ENCODE measurements at regions not wholly inside any gene's neighbourhood (a gene's known extent, or its start where the extent isn't known, plus 50 kb on each side); places are given as distances from the start of the nearest gene placed in this dataset.

DNA sequence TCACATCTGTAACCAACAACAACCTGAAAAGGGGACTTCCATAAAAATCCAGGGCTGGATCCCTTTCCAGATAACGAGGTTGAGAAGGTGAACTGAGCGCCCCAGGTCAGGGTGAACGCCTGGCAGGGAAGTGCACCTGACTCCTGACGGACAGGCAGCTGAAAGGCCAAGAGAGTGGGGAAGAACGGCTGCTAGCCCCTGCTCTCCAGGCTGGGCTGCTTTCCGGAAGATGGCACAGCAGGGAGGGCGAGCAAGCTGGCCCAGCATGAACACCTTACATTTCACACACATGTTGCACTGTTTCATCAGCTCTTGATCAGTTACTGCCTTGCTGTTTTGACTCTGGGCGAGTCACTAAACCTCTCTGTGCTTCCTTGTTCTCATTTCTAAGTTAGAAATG lies 127.2 kb upstream of the IQSEC1 start:
- intact Hi-C loops (cut with DNase I; ENCODE audit: low total_unique reads), result no loop called here
- no peak for DNase-seq (ENCODE audit: low spot score in 2 of 2)
- no peak for TF ChIP-seq POLR2A (IDR thresholded peaks at IDR 0.05)
- TF ChIP-seq, protein P1, sequence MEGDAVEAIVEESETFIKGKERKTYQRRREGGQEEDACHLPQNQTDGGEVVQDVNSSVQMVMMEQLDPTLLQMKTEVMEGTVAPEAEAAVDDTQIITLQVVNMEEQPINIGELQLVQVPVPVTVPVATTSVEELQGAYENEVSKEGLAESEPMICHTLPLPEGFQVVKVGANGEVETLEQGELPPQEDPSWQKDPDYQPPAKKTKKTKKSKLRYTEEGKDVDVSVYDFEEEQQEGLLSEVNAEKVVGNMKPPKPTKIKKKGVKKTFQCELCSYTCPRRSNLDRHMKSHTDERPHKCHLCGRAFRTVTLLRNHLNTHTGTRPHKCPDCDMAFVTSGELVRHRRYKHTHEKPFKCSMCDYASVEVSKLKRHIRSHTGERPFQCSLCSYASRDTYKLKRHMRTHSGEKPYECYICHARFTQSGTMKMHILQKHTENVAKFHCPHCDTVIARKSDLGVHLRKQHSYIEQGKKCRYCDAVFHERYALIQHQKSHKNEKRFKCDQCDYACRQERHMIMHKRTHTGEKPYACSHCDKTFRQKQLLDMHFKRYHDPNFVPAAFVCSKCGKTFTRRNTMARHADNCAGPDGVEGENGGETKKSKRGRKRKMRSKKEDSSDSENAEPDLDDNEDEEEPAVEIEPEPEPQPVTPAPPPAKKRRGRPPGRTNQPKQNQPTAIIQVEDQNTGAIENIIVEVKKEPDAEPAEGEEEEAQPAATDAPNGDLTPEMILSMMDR (IDR thresholded peaks at IDR 0.05), result no peak
- WGBS, 2 donors, result 64 to 68% methylated on average over 8 of the region's 8 CpGs
- H3K4me3 ChIP-seq (ENCODE audit: low read depth, poor library complexity, severe bottlenecking), result no peak overlapping the region

DNA sequence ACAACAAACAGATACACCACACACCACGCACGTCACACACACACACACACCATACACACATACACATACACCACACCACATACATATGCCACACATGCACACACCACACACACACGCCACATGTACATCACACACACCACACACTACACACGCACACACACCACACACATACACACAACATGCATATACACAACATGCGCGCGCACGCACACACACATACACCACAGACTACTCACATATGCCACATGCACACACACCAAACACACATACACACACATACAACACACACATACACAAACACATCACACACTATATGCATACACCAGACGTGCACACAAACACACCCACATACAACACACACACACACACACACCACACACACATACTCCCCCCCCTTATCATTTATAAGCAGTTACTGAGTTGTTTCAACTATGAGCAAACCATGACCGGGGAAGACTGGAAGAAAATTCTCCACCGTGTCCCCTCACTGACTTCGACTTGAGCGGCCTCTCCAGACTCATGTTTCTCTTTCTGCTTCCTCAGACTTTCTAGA lies 126.7 kb upstream of the IQSEC1 start:
- WGBS, 2 donors, result 83 to 85% methylated on average over 13 of the region's 13 CpGs
- TF ChIP-seq, protein P1 (IDR thresholded peaks at IDR 0.05), result no peak
- TF ChIP-seq POLR2A (IDR thresholded peaks at IDR 0.05), result no peak
- H3K4me3 ChIP-seq (ENCODE audit: low read depth, poor library complexity, severe bottlenecking), result no peak overlapping the region
- no peak for DNase-seq (ENCODE audit: low spot score in 2 of 2)
- intact Hi-C loops (cut with DNase I; ENCODE audit: low total_unique reads), result no loop called here

- 76 to 80% methylated on average over 24 to 25 of the region's 25 CpGs for WGBS, 2 donors
- no peak for TF ChIP-seq POLR2A (IDR thresholded peaks at IDR 0.05)
- TF ChIP-seq, protein P1 (IDR thresholded peaks at IDR 0.05), result no peak
- H3K4me3 ChIP-seq (ENCODE audit: low read depth, poor library complexity, severe bottlenecking), result no peak overlapping the region
- DNase-seq (ENCODE audit: low spot score in 2 of 2), result no peak
- intact Hi-C loops (cut with DNase I; ENCODE audit: low total_unique reads), result no loop called here
These were observed 126.0 kb upstream of the IQSEC1 start for GRCh38 chr3:13199006-13199776.

- no peak for TF ChIP-seq POLR2A (IDR thresholded peaks at IDR 0.05)
- TF ChIP-seq, protein P1 (IDR thresholded peaks at IDR 0.05), result no peak
- WGBS, 2 donors, result 72 to 83% methylated on average over 11 of the region's 11 CpGs
- no peak for DNase-seq (ENCODE audit: low spot score in 2 of 2)
- intact Hi-C loops (cut with DNase I; ENCODE audit: low total_unique reads), result no loop called here
- H3K4me3 ChIP-seq (ENCODE audit: low read depth, poor library complexity, severe bottlenecking), result no peak overlapping the region
These were observed 125.1 kb upstream of the IQSEC1 start for GRCh38 chr3:13198264-13198879.

DNA sequence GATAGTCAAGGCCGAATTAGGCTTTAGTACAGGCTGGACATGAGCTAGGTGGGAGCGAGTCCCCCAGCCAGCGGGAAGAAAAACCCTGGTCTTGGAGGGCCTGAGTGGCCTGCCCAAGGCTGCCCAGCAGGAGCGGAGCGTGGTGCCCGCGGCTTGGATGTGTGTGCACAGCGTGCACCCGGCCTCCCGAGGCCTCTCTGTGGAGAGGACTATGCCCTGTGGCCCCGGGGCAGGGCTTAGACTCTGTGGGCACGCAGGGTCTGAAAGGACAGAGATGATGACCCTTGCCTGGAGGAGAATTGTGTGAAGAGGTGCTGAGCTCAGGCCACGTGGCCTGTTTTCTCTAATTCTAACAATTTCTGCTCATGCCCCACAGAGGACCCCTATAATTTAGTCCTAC lies 124.6 kb upstream of the IQSEC1 start:
- intact Hi-C loops (cut with DNase I; ENCODE audit: low total_unique reads), result no loop called here
- no peak for DNase-seq (ENCODE audit: low spot score in 2 of 2)
- TF ChIP-seq POLR2A (IDR thresholded peaks at IDR 0.05), result no peak
- TF ChIP-seq, protein P1 (IDR thresholded peaks at IDR 0.05), result no peak
- 90 to 94% methylated on average over 13 of the region's 13 CpGs for WGBS, 2 donors
- no peak overlapping the region for H3K4me3 ChIP-seq (ENCODE audit: low read depth, poor library complexity, severe bottlenecking)
